Esophagus squamous epithelium (tissue), 5 donors: ENCODE measurements at regions not wholly inside any gene's neighbourhood (a gene's known extent, or its start where the extent isn't known, plus 50 kb on each side); places are given as distances from the start of the nearest gene placed in this dataset.

Source experiments
- DNase-seq: peaks from one replicate; lab custom pipeline; 2025; lab: John Stamatoyannopoulos, UW
- H3K27ac ChIP-seq, 4 donors: fragments of 200-600 bp; sonication (generic); one replicate each; pipeline ENCODE4 v1.5.1; 2016 to 2019; ENCODE audit warnings: mild to moderate bottlenecking in 1 of 4
- H3K27me3 ChIP-seq, 4 donors: fragments of 200-600 bp; sonication (generic); 1 replicate in 3 of 4; 2 replicates in 1 of 4; pipeline versions ENCODE4 v1.5.1 to v1.6.0; 2017 to 2021; ENCODE audit warnings: antibody characterized with exemption in 1 of 4
- H3K36me3 ChIP-seq, 3 donors: fragments of 200-600 bp; sonication (generic); one replicate each; pipeline ENCODE4 v1.5.1; 2016 to 2019
- H3K4me1 ChIP-seq, 3 donors: fragments of 200-600 bp; sonication (generic); one replicate each; pipeline ENCODE4 v1.5.1; 2017 to 2019
- H3K4me3 ChIP-seq, 4 donors: fragments of 200-600 bp; sonication (generic); 1 replicate in 3 of 4; 2 replicates in 1 of 4; pipeline ENCODE4 v1.5.1; 2016 to 2019; ENCODE audit warnings: mild to moderate bottlenecking in 2 of 4, moderate library complexity in 1 of 4
- H3K9me3 ChIP-seq, 3 donors: fragments of 200-600 bp; sonication (generic); one replicate each; pipeline ENCODE4 v1.5.1; 2016 to 2019
- CTCF ChIP-seq, 6 experiments: fragments of 450-650 bp in 4 of 6; fragments of 200-600 bp in 2 of 6; sonication (generic) in 2 of 6; IDR thresholded peaks; one replicate each; pipeline ENCODE4 v1.5.1; 2016 to 2019; ENCODE audit warnings: antibody characterized with exemption in 6 of 6, mild to moderate bottlenecking in 4 of 6, moderate library complexity in 4 of 6
- POLR2A ChIP-seq, 4 donors: fragments of 450-650 bp; IDR thresholded peaks; one replicate each; pipeline ENCODE4 v1.6.1; 2017; ENCODE audit warnings: antibody characterized with exemption in 4 of 4, mild to moderate bottlenecking in 4 of 4, moderate library complexity in 3 of 4
- WGBS, 2 donors: methylation state at CpG; one replicate each; pipeline ENCODE4 v1.1.5; 2018; 5-methylcytosine and 5-hydroxymethylcytosine counted together
- intact Hi-C: fragments of 100-400 bp; cut with DNase I; formaldehyde crosslinking; loops from one replicate; pipeline ENCODE4 v1.15.0; 2022
- donor health status: DM: yes; HTN: yes; CAD: no.

- peaks cover 0 to 5% (median 0%) of the 10 kb centered on the region in 3 donors for H3K9me3 ChIP-seq
- WGBS, 2 donors: 72 to 84% methylated on average over 2 of the region's 2 CpGs
Measured at GRCh38 chr5:143550986-143551630, 147.6 kb upstream of the NR3C1 start.

GRCh38 chr5:143547342-143547741 is 143.9 kb upstream of the NR3C1 start:
- no peaks in the 10 kb centered on the region for H3K36me3 ChIP-seq
- H3K27ac ChIP-seq: no peak overlapping the region
- intact Hi-C loops: no loop called here
- TF ChIP-seq CTCF (IDR thresholded peaks at IDR 0.05) (no peak), POLR2A (IDR thresholded peaks at IDR 0.05) (no peak)
- DNase-seq: no peak
- no peaks in the 10 kb centered on the region for H3K27me3 ChIP-seq
- no peaks in the 10 kb centered on the region for H3K4me1 ChIP-seq
- peaks cover 0 to 5% (median 0%) of the 10 kb centered on the region in 3 donors for H3K9me3 ChIP-seq
- H3K4me3 ChIP-seq: no peak overlapping the region

More at GRCh38 chr5:143550986-143551630, 147.6 kb upstream of the NR3C1 start:
- TF ChIP-seq POLR2A (IDR thresholded peaks at IDR 0.05) (no peak), CTCF (IDR thresholded peaks at IDR 0.05) (no peak)
- Histone ChIP-seq H3K4me1 (no peaks in the 10 kb centered on the region), H3K27ac (no peak overlapping the region), H3K4me3 (no peak overlapping the region), H3K27me3 (no peaks in the 10 kb centered on the region), H3K36me3 (no peaks in the 10 kb centered on the region)
- DNase-seq: no peak
- intact Hi-C loops: no loop called here

GRCh38 chr5:143546394-143546793 is 142.9 kb upstream of the NR3C1 start:
- TF ChIP-seq POLR2A (IDR thresholded peaks at IDR 0.05): no peak
- no peak for TF ChIP-seq CTCF (IDR thresholded peaks at IDR 0.05)
- intact Hi-C loops: no loop called here
- no peaks in the 10 kb centered on the region for H3K27me3 ChIP-seq
- no peak overlapping the region for H3K27ac ChIP-seq
- no peak overlapping the region for H3K4me3 ChIP-seq
- peaks cover 0 to 5% (median 0%) of the 10 kb centered on the region in 3 donors for H3K9me3 ChIP-seq
- DNase-seq: no peak
- no peaks in the 10 kb centered on the region for H3K36me3 ChIP-seq
- H3K4me1 ChIP-seq: no peaks in the 10 kb centered on the region

DNA sequence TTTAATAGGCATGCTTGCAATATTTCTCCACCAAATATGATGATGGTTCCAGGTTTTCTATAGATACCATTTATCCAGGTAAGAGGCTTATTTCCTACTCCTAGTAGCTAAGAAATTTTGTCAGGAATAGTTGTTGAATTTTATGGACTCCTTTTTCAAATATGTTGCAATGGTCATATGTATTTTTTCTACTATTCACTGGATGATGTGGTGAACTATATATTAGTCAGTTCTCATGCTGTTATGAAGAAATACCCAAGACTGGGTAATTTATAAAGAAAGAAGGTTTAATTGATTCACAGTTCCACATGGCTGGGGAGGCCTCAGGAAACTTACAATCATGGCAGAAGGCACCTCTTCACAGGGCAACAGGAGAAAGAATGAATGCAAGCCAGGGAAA is 141.1 kb upstream of the NR3C1 start:
- H3K4me1 ChIP-seq: no peaks in the 10 kb centered on the region
- intact Hi-C loops: no loop called here

More for the DNA sequence above, 141.1 kb upstream of the NR3C1 start:
- TF ChIP-seq CTCF (IDR thresholded peaks at IDR 0.05): no peak
- no peak for TF ChIP-seq POLR2A (IDR thresholded peaks at IDR 0.05)
- Histone ChIP-seq H3K36me3 (no peaks in the 10 kb centered on the region), H3K4me3 (no peak overlapping the region), H3K27me3 (no peaks in the 10 kb centered on the region), H3K9me3 (peaks cover 0 to 7% (median 0%) of the 10 kb centered on the region in 3 donors), H3K27ac (no peak overlapping the region)
- no peak for DNase-seq
